ENCODE measurements at regions not wholly inside any gene's neighbourhood (a gene's known extent, or its start where the extent isn't known, plus 50 kb on each side); places are given as distances from the start of the nearest gene placed in this dataset.

DNA sequence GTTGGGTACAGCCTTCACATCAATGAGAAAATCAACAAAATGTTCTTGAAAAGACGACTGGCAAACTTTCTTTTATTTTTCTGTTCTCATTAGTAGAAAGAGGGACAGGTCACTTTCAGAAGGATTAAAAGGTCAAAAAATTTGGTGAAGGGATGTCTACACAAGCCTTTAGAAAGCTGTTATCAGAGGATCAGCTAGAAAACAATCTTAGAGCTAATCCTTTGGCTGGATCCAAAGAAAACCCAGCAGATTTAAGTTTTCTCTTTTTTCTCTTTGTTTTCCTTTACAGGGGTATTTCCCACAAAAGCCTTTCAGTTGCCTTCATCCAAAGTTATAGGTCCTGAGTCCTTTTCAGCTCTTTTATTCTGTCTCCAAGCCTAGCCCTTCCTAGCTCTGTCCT lies 57.3 kb upstream of the EDN1 start:
- no peaks in the 10 kb centered on the region for H3K36me3 ChIP-seq (ENCODE audit: control insufficient read depth in 2 of 4, insufficient read depth in 4 of 4, low read length in 3 of 4)
- CTCF ChIA-PET (ENCODE audit: partially characterized antibody), result interaction anchor here (0.7 to 2.2 kb wide), 11 partner anchors 9 to 84 kb away, joined by 3 to 14 read pairs (median 5); partner anchors contain the start of gene EDN1
- TF ChIP-seq, protein P1, sequence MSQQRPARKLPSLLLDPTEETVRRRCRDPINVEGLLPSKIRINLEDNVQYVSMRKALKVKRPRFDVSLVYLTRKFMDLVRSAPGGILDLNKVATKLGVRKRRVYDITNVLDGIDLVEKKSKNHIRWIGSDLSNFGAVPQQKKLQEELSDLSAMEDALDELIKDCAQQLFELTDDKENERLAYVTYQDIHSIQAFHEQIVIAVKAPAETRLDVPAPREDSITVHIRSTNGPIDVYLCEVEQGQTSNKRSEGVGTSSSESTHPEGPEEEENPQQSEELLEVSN (IDR thresholded peaks at IDR 0.05), result no peak
- TF ChIP-seq BACH1 (IDR thresholded peaks at IDR 0.05; ENCODE audit: low read length) (no peak), TBP (IDR thresholded peaks at IDR 0.05; ENCODE audit: low read depth, low read length) (no peak), EZH2 (IDR thresholded peaks at IDR 0.05; ENCODE audit: low read depth, low read length, severe bottlenecking) (no peak), FOSL1 (IDR thresholded peaks at IDR 0.05; ENCODE audit: insufficient read depth, low read depth, low read length) (no peak), ZNF274 (IDR thresholded peaks at IDR 0.05; ENCODE audit: borderline replicate concordance, extremely low read depth, low read length) (no peak), POU5F1 (IDR thresholded peaks at IDR 0.05; ENCODE audit: low read depth, low read length) (no peak), CTBP2 (IDR thresholded peaks at IDR 0.05; ENCODE audit: borderline replicate concordance, insufficient read depth, insufficient read length, low read length) (no peak), USF2 (IDR thresholded peaks at IDR 0.05; ENCODE audit: low read length) (no peak), NANOG (IDR thresholded peaks at IDR 0.05; ENCODE audit: insufficient read depth, low read depth, low read length, poor library complexity, severe bottlenecking) (no peak), SP2 (IDR thresholded peaks at IDR 0.05; ENCODE audit: low read length) (no peak)
- no peak overlapping the region for H2AK5ac ChIP-seq (ENCODE audit: low read depth, low read length)
- H3K79me1 ChIP-seq (ENCODE audit: low read depth, low read length), result no peaks in the 10 kb centered on the region
- no peaks in the 10 kb centered on the region for H3K23me2 ChIP-seq (ENCODE audit: low read depth, low read length)
- DNase-seq (ENCODE audit: low read depth in 1 of 2, low spot score in 2 of 2), result no peak
- no peak overlapping the region for H2BK12ac ChIP-seq (ENCODE audit: low read depth, low read length)
- H3K27ac ChIP-seq (ENCODE audit: low read depth, low read length), result no peak overlapping the region
- no peak overlapping the region for H4K5ac ChIP-seq (ENCODE audit: insufficient read length, low read depth, low read length)
- no peak overlapping the region for H3K4me2 ChIP-seq (ENCODE audit: insufficient read depth in 1 of 2, low read depth in 2 of 2, low read length in 2 of 2)
- no peak overlapping the region for H3K23ac ChIP-seq (ENCODE audit: insufficient read length)
- no peak overlapping the region for H2BK5ac ChIP-seq (ENCODE audit: low read depth, low read length)
- H4K91ac ChIP-seq (replicated peaks; ENCODE audit: insufficient read length, low read length), result no peak overlapping the region
- FAIRE-seq, result no peak
- no peak overlapping the region for H4K8ac ChIP-seq (ENCODE audit: extremely low read depth, insufficient read depth, low read length)
- no peak overlapping the region for H2BK15ac ChIP-seq (ENCODE audit: low read length)
- H3K18ac ChIP-seq (ENCODE audit: extremely low read depth, low read length), result no peak overlapping the region
- no peaks in the 10 kb centered on the region for H3K9me3 ChIP-seq (ENCODE audit: insufficient read depth in 2 of 2, low read depth in 1 of 2, low read length in 1 of 2)
- no peaks in the 10 kb centered on the region for H3K79me2 ChIP-seq (ENCODE audit: control insufficient read depth in 1 of 2, insufficient read depth in 2 of 2, low read length in 2 of 2)
- no peak overlapping the region for H3K4me3 ChIP-seq (ENCODE audit: extremely low read depth in 1 of 4, insufficient read depth in 2 of 4, low read depth in 3 of 4, low read length in 4 of 4)
- H2AFZ ChIP-seq (ENCODE audit: low read length), result no peak overlapping the region
- no peak overlapping the region for H3K4ac ChIP-seq (replicated peaks; ENCODE audit: insufficient read length, low read depth, low read length)
- H3K14ac ChIP-seq (ENCODE audit: insufficient read length), result no peak overlapping the region
- no peak overlapping the region for H2BK20ac ChIP-seq (ENCODE audit: low read length)
- POLR2A ChIA-PET (ENCODE audit: partially characterized antibody), result no interaction called here
- no peak overlapping the region for H2BK120ac ChIP-seq (replicated peaks; ENCODE audit: low read depth, low read length)
- 92% methylated on average over 1 of the region's 1 CpG; no CpG with 5 or more reads in 1 of the 2 experiments for WGBS, 2 experiments (ENCODE audit: extremely low coverage in 1 of 2, insufficient coverage in 1 of 2, insufficient read length in 1 of 2, insufficient replicate concordance in 2 of 2, low coverage in 1 of 2, low lambda C conversion rate in 2 of 2, missing lambda C conversion rate in 1 of 2)
- H3K9ac ChIP-seq (replicated peaks in 1 of 4; ENCODE audit: extremely low read depth in 1 of 4, low read depth in 3 of 4, low read length in 3 of 4), result no peak overlapping the region
- H3K4me1 ChIP-seq (replicated peaks in 1 of 4; ENCODE audit: control insufficient read depth in 3 of 4, insufficient read depth in 4 of 4, low read length in 3 of 4), result peaks cover 0 to 7% (median 1%) of the 10 kb centered on the region in 4 experiments; a peak in 2 of 7 replicates
- H3K27me3 ChIP-seq (replicated peaks in 1 of 4; ENCODE audit: control insufficient read depth in 3 of 4, extremely low read depth in 1 of 4, insufficient read depth in 3 of 4, low read length in 3 of 4), result no peaks in the 10 kb centered on the region
- no peak overlapping the region for H3K56ac ChIP-seq (replicated peaks; ENCODE audit: insufficient read length, low read depth, low read length)
- H4K20me1 ChIP-seq (replicated peaks in 1 of 2; ENCODE audit: control insufficient read depth in 1 of 2, insufficient read depth in 2 of 2, low read length in 2 of 2), result no peaks in the 10 kb centered on the region
